IMR-90 (cell line): ENCODE measurements at regions not wholly inside any gene's neighbourhood (a gene's known extent, or its start where the extent isn't known, plus 50 kb on each side); places are given as distances from the start of the nearest gene placed in this dataset.

Source experiments
- ATAC-seq: fragments of 200-7000 bp; cut with Tn5 transposase; 2 replicates; pipeline ENCODE4 v1.9.1; 2020; ENCODE audit warnings: low read depth, mild to moderate bottlenecking, moderate library complexity
- BruUV-seq: library from RNA; stranded (reverse); fragments of 400-500 nt; replicated peaks from 2 replicates; lab custom pipeline; 2021; lab: Mats Ljungman, UMichigan
- CTCF ChIA-PET: fragments of 300-600 bp; formaldehyde crosslinking; extraction: SDS; loops from one replicate; lab custom pipeline; 2021; ENCODE audit warnings: antibody characterized with exemption; lab: Yijun Ruan, JAX
- POLR2A ChIA-PET: fragments of 300-600 bp; sonication (Branson Sonifier 250); formaldehyde crosslinking; loops from one replicate; lab custom pipeline; 2022; ENCODE audit warnings: antibody characterized with exemption; ENCODE audit not compliant: unreplicated experiment; lab: Charles Lee
- DNase-seq: peaks from one replicate; pipeline ENCODE4 v3.0.0; 2013
- H2AFZ ChIP-seq: replicated peaks from 2 replicates; pipeline ENCODE3; 2013; ENCODE audit warnings: low read length, mild to moderate bottlenecking; ENCODE audit not compliant: poor library complexity
- H2AK5ac ChIP-seq: 2 replicates; pipeline ENCODE4 v1.6.1; 2013; ENCODE audit warnings: low read depth, low read length, inconsistent platforms
- H2AK9ac ChIP-seq: replicated peaks from 2 replicates; pipeline ENCODE3; 2013; ENCODE audit warnings: mild to moderate bottlenecking, low read depth, low read length, moderate library complexity; ENCODE audit not compliant: poor library complexity
- H2BK120ac ChIP-seq: 2 replicates; pipeline ENCODE4 v1.6.1; 2013; ENCODE audit warnings: low read depth, low read length, inconsistent platforms
- H2BK15ac ChIP-seq: 3 replicates; pipeline ENCODE4 v1.6.1; 2013; ENCODE audit warnings: low read depth, low read length, inconsistent platforms
- H2BK20ac ChIP-seq: 2 replicates; pipeline ENCODE4 v1.6.1; 2013; ENCODE audit warnings: low read depth, mild to moderate bottlenecking, inconsistent platforms, low read length, moderate library complexity
- H2BK5ac ChIP-seq: 2 replicates; pipeline ENCODE4 v1.6.1; 2013; ENCODE audit warnings: mild to moderate bottlenecking, low read depth, low read length, inconsistent platforms; ENCODE audit not compliant: poor library complexity, severe bottlenecking
- H3K14ac ChIP-seq: replicated peaks from 2 replicates; pipeline ENCODE4 v1.6.1; 2013; ENCODE audit warnings: low read depth, low read length, inconsistent platforms
- H3K18ac ChIP-seq: 2 replicates; pipeline ENCODE4 v1.6.1; 2013; ENCODE audit warnings: low read depth, low read length, control low read depth
- H3K23ac ChIP-seq: 2 replicates; pipeline ENCODE4 v1.6.1; 2013; ENCODE audit warnings: low read depth, low read length, inconsistent platforms
- H3K27ac ChIP-seq: 2 replicates; pipeline ENCODE4 v1.5.1; 2013; ENCODE audit warnings: mild to moderate bottlenecking, control low read depth, low read length; ENCODE audit not compliant: insufficient read depth
- H3K27me3 ChIP-seq: 2 replicates; pipeline ENCODE4 v1.6.1; 2013; ENCODE audit warnings: low read length; ENCODE audit not compliant: control insufficient read depth, insufficient read depth
- H3K36me3 ChIP-seq: 2 replicates; pipeline ENCODE4 v1.6.1; 2013; ENCODE audit warnings: low read length, mixed read lengths; ENCODE audit not compliant: control insufficient read depth, insufficient read depth
- H3K4ac ChIP-seq: 2 replicates; pipeline ENCODE4 v1.6.1; 2013; ENCODE audit warnings: low read depth, low read length, inconsistent platforms
- H3K4me1 ChIP-seq: 2 replicates; pipeline ENCODE4 v1.6.1; 2013; ENCODE audit warnings: low read length, mixed read lengths; ENCODE audit not compliant: control insufficient read depth, insufficient read depth
- H3K4me2 ChIP-seq: 2 replicates; pipeline ENCODE4 v1.6.1; 2013; ENCODE audit warnings: low read depth, mild to moderate bottlenecking, control low read depth, low read length, moderate library complexity
- H3K4me3 ChIP-seq: 2 replicates; pipeline ENCODE4 v1.5.1; 2013; ENCODE audit warnings: low read depth, mild to moderate bottlenecking, control low read depth, low read length, moderate library complexity; ENCODE audit not compliant: insufficient read depth
- H3K56ac ChIP-seq: 2 replicates; pipeline ENCODE4 v1.6.1; 2013; ENCODE audit warnings: low read length, inconsistent platforms; ENCODE audit not compliant: insufficient read depth; ENCODE audit errors: extremely low read depth
- H3K79me1 ChIP-seq, 2 experiments: 2 replicates each; pipeline ENCODE4 v1.6.1; 2013; ENCODE audit warnings: low read length in 2 of 2, inconsistent platforms in 1 of 2, low read depth in 1 of 2
- H3K9ac ChIP-seq: 2 replicates; pipeline ENCODE4 v1.6.1; 2013; ENCODE audit warnings: low read depth, low read length, control low read depth
- H3K9me1 ChIP-seq: 2 replicates; pipeline ENCODE4 v1.6.1; 2013; ENCODE audit warnings: low read length, inconsistent platforms; ENCODE audit not compliant: insufficient read depth
- H3K9me3 ChIP-seq: 2 replicates; pipeline ENCODE4 v1.6.1; 2013; ENCODE audit warnings: low read length; ENCODE audit not compliant: control insufficient read depth, insufficient read depth
- H4K20me1 ChIP-seq: 2 replicates; pipeline ENCODE4 v1.6.1; 2013; ENCODE audit warnings: low read length, inconsistent platforms; ENCODE audit not compliant: insufficient read depth
- H4K5ac ChIP-seq: 2 replicates; pipeline ENCODE4 v1.6.1; 2013; ENCODE audit warnings: mild to moderate bottlenecking, low read depth, low read length, control low read depth
- H4K8ac ChIP-seq, 2 experiments: 2 replicates each; pipeline ENCODE4 v1.6.1; 2013; ENCODE audit warnings: low read depth in 2 of 2, low read length in 2 of 2, control low read depth in 1 of 2, inconsistent platforms in 1 of 2
- H4K91ac ChIP-seq: 2 replicates; pipeline ENCODE4 v1.6.1; 2013; ENCODE audit warnings: low read depth, low read length, inconsistent platforms; ENCODE audit not compliant: insufficient read depth
- BHLHE40 ChIP-seq: fragments of 150-350 bp; IDR thresholded peaks from 2 replicates; pipeline ENCODE4 v1.6.1; 2016; ENCODE audit warnings: mild to moderate bottlenecking, low read depth, low read length
- CTCF ChIP-seq: conservative IDR thresholded peaks from 2 replicates; pipeline ENCODE4 v1.5.1; 2012; ENCODE audit warnings: mild to moderate bottlenecking, low read depth, low read length, improper control_type of control experiment
- POLR2A ChIP-seq: IDR thresholded peaks from 2 replicates; pipeline ENCODE4 v1.6.1; 2012; ENCODE audit warnings: mild to moderate bottlenecking, low read depth, low read length
- WGBS, 2 experiments: methylation state at CpG; one replicate each; pipeline versions ENCODE4 v1.1.5 to v1.1.7; 2013; ENCODE audit warnings: missing lambda C conversion rate in 2 of 2; ENCODE audit not compliant: insufficient read length in 1 of 2; ENCODE audit errors: extremely low coverage in 2 of 2; 5-methylcytosine and 5-hydroxymethylcytosine counted together
- dilution Hi-C: fragments of 300-500 bp; cut with HindIII; formaldehyde crosslinking; loops from one replicate; pipeline ENCODE4 v1.14.3; 2018; ENCODE audit warnings: low sequenced_read_pairs; ENCODE audit not compliant: unreplicated experiment
- in situ Hi-C: fragments of 300-500 bp; cut with MboI; formaldehyde crosslinking; loops from 3 replicates; pipeline ENCODE4 v1.14.3; 2019; ENCODE audit warnings: low sequenced_read_pairs, inconsistent platforms, mixed read lengths
- intact Hi-C: fragments of 100-400 bp; cut with micrococcal nuclease; formaldehyde crosslinking; loops from 2 replicates; pipeline ENCODE4 v1.10.0; 2022

GRCh38 chr10:128887856-128888255, 579.2 kb upstream of the MGMT start:
- Histone ChIP-seq H3K18ac (no peak overlapping the region), H2BK15ac (no peak overlapping the region), H3K4me3 (no peak overlapping the region), H3K4me2 (no peak overlapping the region), H3K4me1 (no peaks in the 10 kb centered on the region), H3K36me3 (no peaks in the 10 kb centered on the region), H3K23ac (no peak overlapping the region), H3K4ac (no peak overlapping the region), H4K91ac (no peak overlapping the region), H3K79me1 (no peaks in the 10 kb centered on the region), H2AFZ (no peak overlapping the region), H4K8ac (no peak overlapping the region), H2BK20ac (no peak overlapping the region), H2AK5ac (no peak overlapping the region), H3K27ac (no peak overlapping the region), H3K9ac (no peak overlapping the region), H2AK9ac (no peak overlapping the region), H3K9me3 (peaks cover 41% of the 10 kb centered on the region), H3K56ac (no peak overlapping the region), H4K5ac (no peak overlapping the region), H3K27me3 (no peaks in the 10 kb centered on the region), H2BK120ac (no peak overlapping the region), H3K9me1 (no peaks in the 10 kb centered on the region), H4K20me1 (no peaks in the 10 kb centered on the region), H2BK5ac (no peak overlapping the region), H3K14ac (no peak overlapping the region)
- TF ChIP-seq CTCF (no peak), POLR2A (no peak), BHLHE40 (no peak)
- BruUV-seq = no TSS peak
- ATAC-seq = no peak
- in situ Hi-C loops = no loop called here
- intact Hi-C loops = no loop called here
- dilution Hi-C loops = no loop called here
- WGBS, 2 experiments = no CpG with 5 or more reads among the region's 3 CpGs
- ChIA-PET POLR2A (no interaction called here), CTCF (no interaction called here)
- DNase-seq = no peak
